HepG2 (cell line): ENCODE measurements at regions not wholly inside any gene's neighbourhood (a gene's known extent, or its start where the extent isn't known, plus 50 kb on each side); places are given as distances from the start of the nearest gene placed in this dataset.

Experiments
- ATAC-seq: fragments of 200-7000 bp; cut with Tn5 transposase; 3 replicates; pipeline ENCODE4 v1.9.1; 2020; ENCODE audit warnings: mild to moderate bottlenecking, moderate library complexity
- BruUV-seq: library from RNA; stranded (reverse); fragments of 400-500 nt; replicated peaks from 2 replicates; lab custom pipeline; 2021; lab: Mats Ljungman, UMichigan
- CTCF ChIA-PET: fragments of 300-600 bp; formaldehyde crosslinking; extraction: SDS; loops from one replicate; lab custom pipeline; 2021; ENCODE audit warnings: low total read pairs, inconsistent platforms, low intra/inter-chr PET ratio; lab: Yijun Ruan, JAX
- POLR2A ChIA-PET: fragments of 350-600 bp; sonication (Branson Sonifier 250); formaldehyde crosslinking; loops from one replicate; lab custom pipeline; 2020; ENCODE audit warnings: antibody characterized with exemption, inconsistent platforms; lab: Yijun Ruan, JAX
- DNase-seq: peaks from one replicate; pipeline ENCODE4 v3.0.0-alpha.2; 2015; ENCODE audit warnings: low spot score
- FAIRE-seq: peaks from 3 replicates; lab custom pipeline; 2011; peaks lifted over from hg19 to GRCh38; lab: Jason Lieb, UNC
- H2AFZ ChIP-seq: one replicate; pipeline ENCODE4 v1.6.1; 2011; ENCODE audit warnings: low read length, inconsistent platforms
- H3K27ac ChIP-seq: fragments of 300-600 bp; 3 replicates; pipeline ENCODE4 v1.8.0; 2011; ENCODE audit warnings: mixed run types, mild to moderate bottlenecking, mixed read lengths, low read length, inconsistent platforms; ENCODE audit not compliant: insufficient read depth; ENCODE audit errors: extremely low read length
- H3K27me3 ChIP-seq, 2 experiments: fragments of 200-600 bp in 1 of 2; 2 replicates in 1 of 2; 3 replicates in 1 of 2; pipeline versions ENCODE4 v1.6.0 to v1.8.0; 2011; ENCODE audit warnings: low read length in 2 of 2, mild to moderate bottlenecking in 2 of 2, moderate library complexity in 2 of 2, inconsistent platforms in 1 of 2; ENCODE audit not compliant: insufficient read depth in 2 of 2, control insufficient read depth in 1 of 2
- H3K36me3 ChIP-seq, 2 experiments: fragments of 200-600 bp in 1 of 2; replicated peaks in 1 of 2; 2 replicates in 1 of 2; 3 replicates in 1 of 2; pipeline versions ENCODE4 v1.5.1 to v1.8.0; 2011; ENCODE audit warnings: low read length in 2 of 2, inconsistent platforms in 1 of 2; ENCODE audit not compliant: insufficient read depth in 2 of 2, control insufficient read depth in 1 of 2
- H3K4me1 ChIP-seq: 2 replicates; pipeline ENCODE4 v1.5.1; 2012; ENCODE audit warnings: low read length, inconsistent platforms; ENCODE audit not compliant: insufficient read depth
- H3K4me2 ChIP-seq: 2 replicates; pipeline ENCODE4 v1.6.0; 2011; ENCODE audit warnings: low read depth, low read length, inconsistent platforms
- H3K4me3 ChIP-seq, 3 experiments: fragments of 200-600 bp in 1 of 3; sonication (generic), shearing (Covaris generic) in 1 of 3; replicated peaks in 1 of 3; 2 replicates each; pipeline ENCODE4 v1.5.1; 2011 to 2016; ENCODE audit warnings: low read length in 3 of 3, inconsistent platforms in 2 of 3, low read depth in 2 of 3, mild to moderate bottlenecking in 2 of 3, control low read depth in 1 of 3, mixed read lengths in 1 of 3; ENCODE audit not compliant: insufficient read depth in 1 of 3
- H3K79me2 ChIP-seq: one replicate; pipeline ENCODE4 v1.6.1; 2011; ENCODE audit warnings: low read length, inconsistent platforms; ENCODE audit not compliant: insufficient read depth
- H3K9ac ChIP-seq: 2 replicates; pipeline ENCODE4 v1.6.0; 2011; ENCODE audit warnings: mild to moderate bottlenecking, low read depth, low read length, inconsistent platforms; ENCODE audit not compliant: insufficient read depth
- H3K9me3 ChIP-seq: 2 replicates; pipeline ENCODE4 v1.5.1; 2012; ENCODE audit warnings: mild to moderate bottlenecking, low read length
- H4K20me1 ChIP-seq: 2 replicates; pipeline ENCODE4 v1.6.0; 2011; ENCODE audit warnings: inconsistent platforms, mild to moderate bottlenecking, low read length, moderate library complexity; ENCODE audit not compliant: insufficient read depth
- ADNP ChIP-seq: sonication (generic); formaldehyde crosslinking; IDR thresholded peaks from 2 replicates; pipeline ENCODE4 v1.4.0; 2020; ENCODE audit warnings: missing genetic modification reagents
- CBX1 ChIP-seq: IDR thresholded peaks from one replicate; pipeline ENCODE4 v1.6.1; 2016; ENCODE audit warnings: antibody characterized with exemption, low read depth
- GFI1 ChIP-seq: sonication (generic); formaldehyde crosslinking; IDR thresholded peaks from 2 replicates; pipeline ENCODE4 v1.5.0; 2020; ENCODE audit warnings: missing genetic modification reagents, mild to moderate bottlenecking, borderline replicate concordance
- KLF9 ChIP-seq: IDR thresholded peaks from 2 replicates; pipeline ENCODE4 v1.6.1; 2016; ENCODE audit warnings: low read depth
- MEF2D ChIP-seq: sonication (generic); formaldehyde crosslinking; IDR thresholded peaks from 2 replicates; pipeline ENCODE4 v1.5.1; 2020; ENCODE audit warnings: mild to moderate bottlenecking, missing genetic modification reagents
- NONO ChIP-seq, 2 experiments: fragments of 450-650 bp in 1 of 2; sonication (generic) in 1 of 2; formaldehyde crosslinking in 1 of 2; IDR thresholded peaks in 1 of 2; conservative IDR thresholded peaks in 1 of 2; 2 replicates each; pipeline versions ENCODE4 v1.6.1 to v1.8.0; 2017 to 2022; ENCODE audit warnings: mild to moderate bottlenecking in 1 of 2, missing genetic modification reagents in 1 of 2, moderate library complexity in 1 of 2
- NR2F6 ChIP-seq, 2 experiments: IDR thresholded peaks; 2 replicates each; pipeline ENCODE4 v1.6.1; 2016; ENCODE audit warnings: antibody characterized with exemption in 1 of 2, mild to moderate bottlenecking in 1 of 2
- SIX1 ChIP-seq: sonication (generic); formaldehyde crosslinking; IDR thresholded peaks from 2 replicates; pipeline ENCODE4 v1.4.0; 2020; ENCODE audit warnings: missing genetic modification reagents, borderline replicate concordance
- SOX6 ChIP-seq, 2 experiments: fragments of 450-650 bp in 1 of 2; sonication (generic) in 1 of 2; formaldehyde crosslinking in 1 of 2; IDR thresholded peaks; 2 replicates each; pipeline versions ENCODE4 v1.4.0 to v1.6.1; 2017 to 2020; ENCODE audit warnings: antibody characterized with exemption in 1 of 2, mild to moderate bottlenecking in 1 of 2, missing genetic modification reagents in 1 of 2
- TERF1 ChIP-seq: sonication (generic); formaldehyde crosslinking; IDR thresholded peaks from 2 replicates; pipeline ENCODE4 v1.8.0; 2022; ENCODE audit warnings: mild to moderate bottlenecking, missing genetic modification reagents, moderate library complexity
- ZFP62 ChIP-seq: sonication (generic); formaldehyde crosslinking; IDR thresholded peaks from 2 replicates; pipeline ENCODE4 v1.4.0; 2020; ENCODE audit warnings: missing genetic modification reagents
- ZNF746 ChIP-seq: sonication (generic); formaldehyde crosslinking; IDR thresholded peaks from 2 replicates; pipeline ENCODE4 v1.8.0; 2022; ENCODE audit warnings: mild to moderate bottlenecking, missing genetic modification reagents
- WGBS: methylation state at CpG from one replicate; pipeline ENCODE4 v1.1.6; 2017; ENCODE audit warnings: low lambda C conversion rate; 5-methylcytosine and 5-hydroxymethylcytosine counted together
- in situ Hi-C: cut with HindIII; loops from 2 replicates; pipeline ENCODE4 v1.10.0; 2017; ENCODE audit warnings: low pct_unique_long_range_greater_than_20kb; ENCODE audit not compliant: extremely low pct_ligation_motif_present
- intact Hi-C: fragments of 100-400 bp; cut with micrococcal nuclease; formaldehyde crosslinking; loops from one replicate; pipeline ENCODE4 v1.10.0; 2022; ENCODE audit not compliant: unreplicated experiment
- TF ChIP-seq, protein P1 (sequence below): sonication (generic); formaldehyde crosslinking; IDR thresholded peaks from 2 replicates; pipeline ENCODE4 v1.4.0; 2020; ENCODE audit warnings: low read depth, missing genetic modification reagents

GRCh38 chr12:92085736-92086040, 60.0 kb downstream of the BTG1 start:
- Histone ChIP-seq H3K9me3 (no peaks in the 10 kb centered on the region), H3K4me3 (no peak overlapping the region), H3K4me1 (peaks cover 15% of the 10 kb centered on the region), H2AFZ (no peak overlapping the region), H3K9ac (no peak overlapping the region), H3K4me2 (no peak overlapping the region), H3K79me2 (no peaks in the 10 kb centered on the region), H3K27ac (no peak overlapping the region), H4K20me1 (no peaks in the 10 kb centered on the region), H3K36me3 (no peaks in the 10 kb centered on the region), H3K27me3 (no peaks in the 10 kb centered on the region)
- POLR2A ChIA-PET, result no interaction called here
- no TSS peak for BruUV-seq
- TF ChIP-seq TERF1 (no peak), MEF2D (CRISPR knock-in tag) (no peak), CBX1 (no peak), ADNP (CRISPR knock-in tag) (no peak), NR2F6 (IDR thresholded peaks at IDR 0.05) (peak; percentile 6; the same call in 1 of the 2 replicates), NR2F6 (CRISPR knock-in tag; IDR thresholded peaks at IDR 0.05) (no peak), GFI1 (CRISPR knock-in tag) (peak; percentile 6)
- in situ Hi-C loops, result no loop called here
- intact Hi-C loops, result no loop called here
- ATAC-seq (no peak), DNase-seq (no peak), FAIRE-seq (no peak)
- CTCF ChIA-PET, result no interaction called here
- 3% methylated on average over 1 of the region's 1 CpG for WGBS

DNA sequence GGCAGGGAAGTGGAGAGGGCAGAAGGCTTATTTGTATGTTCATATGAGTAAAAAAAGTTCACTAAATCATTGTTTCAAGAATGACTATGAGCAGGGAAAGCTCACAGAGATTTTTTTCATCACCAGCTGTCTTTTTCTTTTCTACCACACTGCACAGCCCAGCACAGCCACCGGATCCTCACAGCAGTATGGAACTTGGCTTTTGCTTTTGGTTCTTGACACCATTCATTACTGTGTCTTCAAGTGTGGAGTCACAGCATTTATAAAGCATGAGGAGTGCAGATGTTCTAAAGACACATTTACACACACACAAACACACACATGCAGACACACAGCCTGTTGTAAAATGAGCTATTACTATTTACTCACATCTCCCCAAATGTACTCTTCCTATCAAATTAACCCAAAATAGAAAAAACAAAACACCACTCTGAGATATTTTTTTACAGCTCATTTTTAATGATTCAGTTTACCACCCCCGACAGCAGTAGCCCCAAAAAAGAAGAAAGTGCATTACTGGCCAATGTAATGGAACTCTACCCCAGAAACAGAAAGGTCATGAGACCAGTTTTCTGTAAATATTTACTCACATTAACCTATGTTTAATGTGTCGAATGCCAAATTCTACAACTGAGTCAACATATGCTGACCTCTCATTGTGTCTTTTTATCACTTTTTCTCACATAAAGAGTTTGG, 60.5 kb downstream of the BTG1 start:
- H3K36me3 ChIP-seq, result no peaks in the 10 kb centered on the region
- no peak for DNase-seq
- in situ Hi-C loops (no loop called here), intact Hi-C loops (no loop called here)
- no peaks in the 10 kb centered on the region for H3K79me2 ChIP-seq
- ATAC-seq, result no peak; the same call in 1 of the 3 replicates
- H2AFZ ChIP-seq, result no peak overlapping the region
- no peak overlapping the region for H3K4me2 ChIP-seq
- BruUV-seq, result no TSS peak
- no peak for FAIRE-seq
- peaks cover 20% of the 10 kb centered on the region for H3K4me1 ChIP-seq
- no peak overlapping the region for H3K4me3 ChIP-seq
- CTCF ChIA-PET, result no interaction called here
- H3K9me3 ChIP-seq, result no peaks in the 10 kb centered on the region
- no peak overlapping the region for H3K9ac ChIP-seq
- 32% methylated on average over 3 of the region's 3 CpGs for WGBS
- H3K27me3 ChIP-seq, result no peaks in the 10 kb centered on the region
- POLR2A ChIA-PET, result no interaction called here
- no peak overlapping the region for H3K27ac ChIP-seq
- H4K20me1 ChIP-seq, result no peaks in the 10 kb centered on the region
- TF ChIP-seq NONO (IDR thresholded peaks at IDR 0.05), result no peak
- no peak for TF ChIP-seq NONO (CRISPR knock-in tag; conservative IDR thresholded peaks at IDR 0.05)
- TF ChIP-seq ZFP62 (CRISPR knock-in tag), result no peak
- TF ChIP-seq, protein P1, sequence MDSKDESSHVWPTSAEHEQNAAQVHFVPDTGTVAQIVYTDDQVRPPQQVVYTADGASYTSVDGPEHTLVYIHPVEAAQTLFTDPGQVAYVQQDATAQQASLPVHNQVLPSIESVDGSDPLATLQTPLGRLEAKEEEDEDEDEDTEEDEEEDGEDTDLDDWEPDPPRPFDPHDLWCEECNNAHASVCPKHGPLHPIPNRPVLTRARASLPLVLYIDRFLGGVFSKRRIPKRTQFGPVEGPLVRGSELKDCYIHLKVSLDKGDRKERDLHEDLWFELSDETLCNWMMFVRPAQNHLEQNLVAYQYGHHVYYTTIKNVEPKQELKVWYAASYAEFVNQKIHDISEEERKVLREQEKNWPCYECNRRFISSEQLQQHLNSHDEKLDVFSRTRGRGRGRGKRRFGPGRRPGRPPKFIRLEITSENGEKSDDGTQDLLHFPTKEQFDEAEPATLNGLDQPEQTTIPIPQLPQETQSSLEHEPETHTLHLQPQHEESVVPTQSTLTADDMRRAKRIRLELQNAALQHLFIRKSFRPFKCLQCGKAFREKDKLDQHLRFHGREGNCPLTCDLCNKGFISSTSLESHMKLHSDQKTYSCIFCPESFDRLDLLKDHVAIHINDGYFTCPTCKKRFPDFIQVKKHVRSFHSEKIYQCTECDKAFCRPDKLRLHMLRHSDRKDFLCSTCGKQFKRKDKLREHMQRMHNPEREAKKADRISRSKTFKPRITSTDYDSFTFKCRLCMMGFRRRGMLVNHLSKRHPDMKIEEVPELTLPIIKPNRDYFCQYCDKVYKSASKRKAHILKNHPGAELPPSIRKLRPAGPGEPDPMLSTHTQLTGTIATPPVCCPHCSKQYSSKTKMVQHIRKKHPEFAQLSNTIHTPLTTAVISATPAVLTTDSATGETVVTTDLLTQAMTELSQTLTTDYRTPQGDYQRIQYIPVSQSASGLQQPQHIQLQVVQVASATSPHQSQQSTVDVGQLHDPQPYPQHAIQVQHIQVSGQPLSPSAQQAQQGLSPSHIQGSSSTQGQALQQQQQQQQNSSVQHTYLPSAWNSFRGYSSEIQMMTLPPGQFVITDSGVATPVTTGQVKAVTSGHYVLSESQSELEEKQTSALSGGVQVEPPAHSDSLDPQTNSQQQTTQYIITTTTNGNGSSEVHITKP (CRISPR knock-in tag), result no peak
- no peak for TF ChIP-seq SIX1 (CRISPR knock-in tag)
- TF ChIP-seq KLF9 (CRISPR knock-in tag), result no peak
- no peak for TF ChIP-seq SOX6 (IDR thresholded peaks at IDR 0.05)
- peak; percentile 43; the same call in 1 of the 2 replicates for TF ChIP-seq SOX6 (CRISPR knock-in tag; IDR thresholded peaks at IDR 0.05)
- TF ChIP-seq ZNF746 (CRISPR knock-in tag), result no peak
- TF ChIP-seq GFI1 (CRISPR knock-in tag), result peak; percentile 82
